Panc1 (cell line): ENCODE measurements at regions not wholly inside any gene's neighbourhood (a gene's known extent, or its start where the extent isn't known, plus 50 kb on each side); places are given as distances from the start of the nearest gene placed in this dataset.

Experiments
- ATAC-seq: fragments of 200-7000 bp; cut with Tn5 transposase; 2 replicates; pipeline ENCODE4 v1.9.1; 2020; ENCODE audit warnings: mild to moderate bottlenecking, moderate library complexity
- BruUV-seq: library from RNA; stranded (reverse); fragments of 400-500 nt; replicated peaks from 2 replicates; lab custom pipeline; 2021; lab: Mats Ljungman, UMichigan
- CTCF ChIA-PET: fragments of 300-600 bp; sonication (Branson Sonifier 250); formaldehyde crosslinking; loops from one replicate; lab custom pipeline; 2022; ENCODE audit warnings: antibody characterized with exemption; lab: Charles Lee
- POLR2A ChIA-PET: fragments of 300-600 bp; sonication (Branson Sonifier 250); formaldehyde crosslinking; loops from one replicate; lab custom pipeline; 2022; ENCODE audit warnings: antibody characterized with exemption; lab: Charles Lee
- DNase-seq: peaks from one replicate; pipeline ENCODE4 v3.0.0-alpha.2; 2010; ENCODE audit warnings: low read depth, low spot score
- H3K27ac ChIP-seq: 2 replicates; pipeline ENCODE4 v1.5.1; 2011; ENCODE audit warnings: mild to moderate bottlenecking, low read length, inconsistent platforms
- H3K27me3 ChIP-seq: fragments of 200-500 bp; sonication (Bioruptor generic); 2 replicates; pipeline ENCODE4 v1.6.0; 2014; ENCODE audit warnings: low read length, inconsistent platforms; ENCODE audit not compliant: control insufficient read depth, insufficient read depth
- H3K36me3 ChIP-seq: fragments of 200-500 bp; sonication (Bioruptor generic); 2 replicates; pipeline ENCODE4 v1.5.1; 2014; ENCODE audit warnings: inconsistent platforms, mild to moderate bottlenecking, low read length, moderate library complexity; ENCODE audit not compliant: control insufficient read depth, insufficient read depth
- H3K4me1 ChIP-seq: 2 replicates; pipeline ENCODE4 v1.5.1; 2011; ENCODE audit warnings: inconsistent platforms, mild to moderate bottlenecking, low read length, moderate library complexity; ENCODE audit not compliant: control insufficient read depth, insufficient read depth
- H3K4me3 ChIP-seq, 2 experiments: 2 replicates each; pipeline ENCODE4 v1.5.1; 2011 to 2012; ENCODE audit warnings: low read depth in 2 of 2, low read length in 2 of 2, mild to moderate bottlenecking in 2 of 2, inconsistent platforms in 1 of 2, moderate library complexity in 1 of 2
- H3K9me3 ChIP-seq: fragments of 200-500 bp; sonication (Bioruptor generic); 2 replicates; pipeline ENCODE4 v1.5.1; 2014; ENCODE audit warnings: low read depth, mild to moderate bottlenecking, inconsistent platforms, low read length, moderate library complexity; ENCODE audit not compliant: control insufficient read depth, insufficient read depth
- POLR2AphosphoS5 ChIP-seq: IDR thresholded peaks from 2 replicates; pipeline ENCODE4 v1.6.1; 2012; ENCODE audit warnings: mild to moderate bottlenecking, low read depth, low read length, moderate library complexity
- SIN3A ChIP-seq: IDR thresholded peaks from 2 replicates; pipeline ENCODE4 v1.6.1; 2012; ENCODE audit warnings: low read depth, mild to moderate bottlenecking, low read length, moderate library complexity, borderline replicate concordance; ENCODE audit not compliant: insufficient read depth
- TCF7L2 ChIP-seq: IDR thresholded peaks from 2 replicates; pipeline ENCODE4 v1.6.1; 2011; ENCODE audit warnings: mild to moderate bottlenecking, low read depth, low read length, inconsistent platforms
- in situ Hi-C: cut with HindIII; loops from 2 replicates; pipeline ENCODE4 v1.10.0; 2016; ENCODE audit warnings: low sequenced_read_pairs, low pct_unique_long_range_greater_than_20kb
- intact Hi-C: fragments of 100-400 bp; cut with micrococcal nuclease; formaldehyde crosslinking; loops from one replicate; pipeline ENCODE4 v1.10.0; 2022; ENCODE audit not compliant: unreplicated experiment
- TF ChIP-seq, protein P1 (sequence below): fragments of 450-650 bp; IDR thresholded peaks from 2 replicates; pipeline ENCODE4 v1.5.1; 2017; ENCODE audit warnings: mild to moderate bottlenecking
- TF ChIP-seq, protein P2 (sequence below), 2 experiments: IDR thresholded peaks; 2 replicates each; pipeline ENCODE4 v1.6.1; 2011 to 2012; ENCODE audit warnings: low read depth in 2 of 2, control low read depth in 1 of 2, low read length in 1 of 2, mild to moderate bottlenecking in 1 of 2, moderate library complexity in 1 of 2; ENCODE audit not compliant: insufficient read depth in 1 of 2

DNA sequence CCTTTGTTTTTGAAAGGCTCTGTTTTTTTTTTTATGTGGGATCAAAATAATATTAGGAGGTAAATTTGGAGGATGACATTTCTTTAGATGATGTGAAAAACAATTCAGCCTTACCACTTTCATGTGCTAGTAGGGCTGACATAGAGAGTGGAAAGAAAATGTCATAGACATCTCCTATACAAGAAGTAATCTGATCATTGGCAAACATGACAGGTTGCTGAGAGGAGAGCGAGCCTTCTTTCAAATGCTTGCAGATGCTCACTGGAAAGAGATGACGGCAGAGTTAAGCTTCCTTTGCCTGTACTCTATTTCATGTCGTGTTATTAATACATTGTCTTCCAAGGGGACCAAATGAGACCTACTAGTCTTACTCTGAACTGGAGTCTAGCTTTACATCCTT lies 160.1 kb upstream of the DAP start:
- intact Hi-C loops = no loop called here
- H3K27me3 ChIP-seq = peaks cover 8% of the 10 kb centered on the region
- TF ChIP-seq SIN3A (no peak), POLR2AphosphoS5 (no peak), TCF7L2 (no peak)
- TF ChIP-seq, protein P1, sequence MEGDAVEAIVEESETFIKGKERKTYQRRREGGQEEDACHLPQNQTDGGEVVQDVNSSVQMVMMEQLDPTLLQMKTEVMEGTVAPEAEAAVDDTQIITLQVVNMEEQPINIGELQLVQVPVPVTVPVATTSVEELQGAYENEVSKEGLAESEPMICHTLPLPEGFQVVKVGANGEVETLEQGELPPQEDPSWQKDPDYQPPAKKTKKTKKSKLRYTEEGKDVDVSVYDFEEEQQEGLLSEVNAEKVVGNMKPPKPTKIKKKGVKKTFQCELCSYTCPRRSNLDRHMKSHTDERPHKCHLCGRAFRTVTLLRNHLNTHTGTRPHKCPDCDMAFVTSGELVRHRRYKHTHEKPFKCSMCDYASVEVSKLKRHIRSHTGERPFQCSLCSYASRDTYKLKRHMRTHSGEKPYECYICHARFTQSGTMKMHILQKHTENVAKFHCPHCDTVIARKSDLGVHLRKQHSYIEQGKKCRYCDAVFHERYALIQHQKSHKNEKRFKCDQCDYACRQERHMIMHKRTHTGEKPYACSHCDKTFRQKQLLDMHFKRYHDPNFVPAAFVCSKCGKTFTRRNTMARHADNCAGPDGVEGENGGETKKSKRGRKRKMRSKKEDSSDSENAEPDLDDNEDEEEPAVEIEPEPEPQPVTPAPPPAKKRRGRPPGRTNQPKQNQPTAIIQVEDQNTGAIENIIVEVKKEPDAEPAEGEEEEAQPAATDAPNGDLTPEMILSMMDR = no peak
- TF ChIP-seq, protein P2, sequence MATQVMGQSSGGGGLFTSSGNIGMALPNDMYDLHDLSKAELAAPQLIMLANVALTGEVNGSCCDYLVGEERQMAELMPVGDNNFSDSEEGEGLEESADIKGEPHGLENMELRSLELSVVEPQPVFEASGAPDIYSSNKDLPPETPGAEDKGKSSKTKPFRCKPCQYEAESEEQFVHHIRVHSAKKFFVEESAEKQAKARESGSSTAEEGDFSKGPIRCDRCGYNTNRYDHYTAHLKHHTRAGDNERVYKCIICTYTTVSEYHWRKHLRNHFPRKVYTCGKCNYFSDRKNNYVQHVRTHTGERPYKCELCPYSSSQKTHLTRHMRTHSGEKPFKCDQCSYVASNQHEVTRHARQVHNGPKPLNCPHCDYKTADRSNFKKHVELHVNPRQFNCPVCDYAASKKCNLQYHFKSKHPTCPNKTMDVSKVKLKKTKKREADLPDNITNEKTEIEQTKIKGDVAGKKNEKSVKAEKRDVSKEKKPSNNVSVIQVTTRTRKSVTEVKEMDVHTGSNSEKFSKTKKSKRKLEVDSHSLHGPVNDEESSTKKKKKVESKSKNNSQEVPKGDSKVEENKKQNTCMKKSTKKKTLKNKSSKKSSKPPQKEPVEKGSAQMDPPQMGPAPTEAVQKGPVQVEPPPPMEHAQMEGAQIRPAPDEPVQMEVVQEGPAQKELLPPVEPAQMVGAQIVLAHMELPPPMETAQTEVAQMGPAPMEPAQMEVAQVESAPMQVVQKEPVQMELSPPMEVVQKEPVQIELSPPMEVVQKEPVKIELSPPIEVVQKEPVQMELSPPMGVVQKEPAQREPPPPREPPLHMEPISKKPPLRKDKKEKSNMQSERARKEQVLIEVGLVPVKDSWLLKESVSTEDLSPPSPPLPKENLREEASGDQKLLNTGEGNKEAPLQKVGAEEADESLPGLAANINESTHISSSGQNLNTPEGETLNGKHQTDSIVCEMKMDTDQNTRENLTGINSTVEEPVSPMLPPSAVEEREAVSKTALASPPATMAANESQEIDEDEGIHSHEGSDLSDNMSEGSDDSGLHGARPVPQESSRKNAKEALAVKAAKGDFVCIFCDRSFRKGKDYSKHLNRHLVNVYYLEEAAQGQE (IDR thresholded peaks at IDR 0.05; ENCODE audit: insufficient read depth in 1 of 2, low read depth in 2 of 2, low read length in 1 of 2) = no peak
- no TSS peak for BruUV-seq
- no peaks in the 10 kb centered on the region for H3K36me3 ChIP-seq
- in situ Hi-C loops = no loop called here
- H3K27ac ChIP-seq = no peak overlapping the region
- no peaks in the 10 kb centered on the region for H3K9me3 ChIP-seq
- ChIA-PET POLR2A (no interaction called here), CTCF (no interaction called here)
- DNase-seq (no peak), ATAC-seq (no peak)
- H3K4me3 ChIP-seq = no peak overlapping the region
- no peaks in the 10 kb centered on the region for H3K4me1 ChIP-seq

DNA sequence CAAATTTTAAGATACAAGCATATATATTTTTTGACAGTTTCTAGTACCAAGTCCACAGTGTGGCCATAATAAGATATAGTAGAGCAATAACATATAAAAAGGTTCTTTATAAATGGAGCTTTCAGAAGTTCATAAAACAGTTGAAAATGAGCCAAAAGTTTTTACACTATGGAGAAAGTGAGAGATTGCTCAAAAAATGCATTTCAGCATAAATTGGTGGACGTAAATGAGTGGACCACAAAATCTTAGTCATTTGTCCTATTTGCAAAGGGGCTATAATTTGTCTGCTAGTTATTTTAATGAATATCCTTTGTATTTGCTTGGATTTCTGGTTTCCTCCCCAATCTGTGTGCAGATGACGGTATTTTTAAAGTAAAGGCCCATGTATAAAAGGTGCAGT lies 159.4 kb upstream of the DAP start:
- no TSS peak for BruUV-seq
- intact Hi-C loops = no loop called here
- ChIA-PET CTCF (no interaction called here), POLR2A (no interaction called here)
- Histone ChIP-seq H3K9me3 (no peaks in the 10 kb centered on the region), H3K4me1 (no peaks in the 10 kb centered on the region), H3K27ac (no peak overlapping the region), H3K4me3 (no peak overlapping the region), H3K36me3 (no peaks in the 10 kb centered on the region), H3K27me3 (peaks cover 8% of the 10 kb centered on the region)
- ATAC-seq (no peak), DNase-seq (no peak)
- TF ChIP-seq SIN3A = no peak
- TF ChIP-seq, protein P1 = no peak
- TF ChIP-seq TCF7L2 = no peak
- TF ChIP-seq, protein P2 (IDR thresholded peaks at IDR 0.05; ENCODE audit: insufficient read depth in 1 of 2, low read depth in 2 of 2, low read length in 1 of 2) = no peak
- no peak for TF ChIP-seq POLR2AphosphoS5
- in situ Hi-C loops = no loop called here
